PC-3 (cell line): ENCODE measurements at regions not wholly inside any gene's neighbourhood (a gene's known extent, or its start where the extent isn't known, plus 50 kb on each side); places are given as distances from the start of the nearest gene placed in this dataset.

Experiments
- CTCF ChIP-seq: fragments of 300-600 bp; sonication (generic); conservative IDR thresholded peaks from 2 replicates; pipeline ENCODE4 v1.5.1; 2017; ENCODE audit warnings: antibody characterized with exemption, low read depth, mild to moderate bottlenecking, low read length
- EZH2 ChIP-seq: fragments of 300-600 bp; sonication (generic); IDR thresholded peaks from one replicate; pipeline ENCODE4 v1.6.1; 2017; ENCODE audit warnings: antibody characterized with exemption, mild to moderate bottlenecking, low read length; ENCODE audit not compliant: unreplicated experiment
- EZH2phosphoT487 ChIP-seq: fragments of 300-600 bp; sonication (generic); IDR thresholded peaks from 2 replicates; pipeline ENCODE4 v1.6.1; 2018; ENCODE audit warnings: mild to moderate bottlenecking, antibody characterized with exemption, low read length, borderline replicate concordance

- TF ChIP-seq CTCF (peak; percentile 49; the same call in 1 of the 2 replicates), EZH2 (no peak), EZH2phosphoT487 (no peak)
Observed at GRCh38 chr5:145101246-145101645, 733.9 kb downstream of the PRELID2 start.
